ENCODE measurements at regions not wholly inside any gene's neighbourhood (a gene's known extent, or its start where the extent isn't known, plus 50 kb on each side); places are given as distances from the start of the nearest gene placed in this dataset.

- Mint-ChIP-seq H3K9me3 (ENCODE audit: insufficient read depth) (peaks cover 4% of the 10 kb centered on the region), H3K27me3 (ENCODE audit: low read depth) (no peaks in the 10 kb centered on the region), H3K4me3 (no peak overlapping the region), H3K36me3 (ENCODE audit: low read depth) (no peaks in the 10 kb centered on the region), H3K4me1 (ENCODE audit: low read depth) (no peaks in the 10 kb centered on the region), H3K27ac (no peak overlapping the region)
- ATAC-seq (no peak), DNase-seq (no peak)
- ChIA-PET CTCF (no interaction called here), POLR2A (no interaction called here)
These were observed 296.1 kb downstream of the BAMBI start for GRCh38 chr10:28973309-28973972.

GRCh38 chr10:28975891-28976531 is 298.7 kb downstream of the BAMBI start:
- POLR2A ChIA-PET, result no interaction called here
- ATAC-seq (no peak), DNase-seq (no peak)
- no peak overlapping the region for H3K4me3 Mint-ChIP-seq
- CTCF ChIA-PET, result no interaction called here
- H3K36me3 Mint-ChIP-seq (ENCODE audit: low read depth), result no peaks in the 10 kb centered on the region
- H3K4me1 Mint-ChIP-seq (ENCODE audit: low read depth), result no peaks in the 10 kb centered on the region
- no peak overlapping the region for H3K27ac Mint-ChIP-seq
- no peaks in the 10 kb centered on the region for H3K27me3 Mint-ChIP-seq (ENCODE audit: low read depth)
- peaks cover 4% of the 10 kb centered on the region for H3K9me3 Mint-ChIP-seq (ENCODE audit: insufficient read depth)

GRCh38 chr10:28977518-28977917 is 300.2 kb downstream of the BAMBI start:
- CTCF ChIA-PET, result no interaction called here
- POLR2A ChIA-PET, result no interaction called here
- H3K4me1 Mint-ChIP-seq (ENCODE audit: low read depth), result no peaks in the 10 kb centered on the region
- H3K27ac Mint-ChIP-seq, result no peak overlapping the region
- H3K27me3 Mint-ChIP-seq (ENCODE audit: low read depth), result no peaks in the 10 kb centered on the region
- no peaks in the 10 kb centered on the region for H3K36me3 Mint-ChIP-seq (ENCODE audit: low read depth)
- peaks cover 4% of the 10 kb centered on the region for H3K9me3 Mint-ChIP-seq (ENCODE audit: insufficient read depth)
- no peak for ATAC-seq
- no peak for DNase-seq
- H3K4me3 Mint-ChIP-seq, result no peak overlapping the region

GRCh38 chr10:28980264-28980663 is 302.9 kb downstream of the BAMBI start:
- no peak overlapping the region for H3K27ac Mint-ChIP-seq
- H3K4me1 Mint-ChIP-seq (ENCODE audit: low read depth), result peaks cover 2% of the 10 kb centered on the region
- H3K4me3 Mint-ChIP-seq, result no peak overlapping the region
- ChIA-PET CTCF (no interaction called here), POLR2A (no interaction called here)
- H3K36me3 Mint-ChIP-seq (ENCODE audit: low read depth), result no peaks in the 10 kb centered on the region
- DNase-seq (no peak), ATAC-seq (no peak)
- no peaks in the 10 kb centered on the region for H3K27me3 Mint-ChIP-seq (ENCODE audit: low read depth)
- H3K9me3 Mint-ChIP-seq (ENCODE audit: insufficient read depth), result peaks cover 4% of the 10 kb centered on the region

GRCh38 chr10:28981007-28981406 is 303.7 kb downstream of the BAMBI start:
- DNase-seq, result no peak
- no peak for ATAC-seq
- Mint-ChIP-seq H3K36me3 (ENCODE audit: low read depth) (no peaks in the 10 kb centered on the region), H3K27me3 (ENCODE audit: low read depth) (no peaks in the 10 kb centered on the region), H3K4me3 (no peak overlapping the region), H3K9me3 (ENCODE audit: insufficient read depth) (peaks cover 4% of the 10 kb centered on the region), H3K27ac (no peak overlapping the region), H3K4me1 (ENCODE audit: low read depth) (peaks cover 2% of the 10 kb centered on the region)
- ChIA-PET CTCF (no interaction called here), POLR2A (no interaction called here)

GRCh38 chr10:28982974-28983373 is 305.7 kb downstream of the BAMBI start:
- Mint-ChIP-seq H3K27me3 (ENCODE audit: low read depth) (no peaks in the 10 kb centered on the region), H3K4me1 (ENCODE audit: low read depth) (peaks cover 2% of the 10 kb centered on the region), H3K9me3 (ENCODE audit: insufficient read depth) (no peaks in the 10 kb centered on the region), H3K4me3 (no peak overlapping the region), H3K27ac (no peak overlapping the region), H3K36me3 (ENCODE audit: low read depth) (no peaks in the 10 kb centered on the region)
- POLR2A ChIA-PET, result no interaction called here
- no peak for ATAC-seq
- no peak for DNase-seq
- CTCF ChIA-PET, result no interaction called here

- Mint-ChIP-seq H3K9me3 (ENCODE audit: insufficient read depth) (no peaks in the 10 kb centered on the region), H3K36me3 (ENCODE audit: low read depth) (no peaks in the 10 kb centered on the region), H3K27me3 (ENCODE audit: low read depth) (no peaks in the 10 kb centered on the region), H3K4me3 (no peak overlapping the region), H3K4me1 (ENCODE audit: low read depth) (peaks cover 2% of the 10 kb centered on the region), H3K27ac (no peak overlapping the region)
- no peak for DNase-seq
- CTCF ChIA-PET, result no interaction called here
- no peak for ATAC-seq
- POLR2A ChIA-PET, result no interaction called here
These were observed 305.1 kb upstream of the LYZL1 start for GRCh38 chr10:28983799-28984198.

GRCh38 chr10:28984431-28984830 is 304.4 kb upstream of the LYZL1 start:
- ChIA-PET POLR2A (no interaction called here), CTCF (no interaction called here)
- Mint-ChIP-seq H3K27ac (no peak overlapping the region), H3K36me3 (ENCODE audit: low read depth) (no peaks in the 10 kb centered on the region), H3K4me1 (ENCODE audit: low read depth) (peaks cover 2% of the 10 kb centered on the region), H3K9me3 (ENCODE audit: insufficient read depth) (no peaks in the 10 kb centered on the region), H3K4me3 (no peak overlapping the region), H3K27me3 (ENCODE audit: low read depth) (no peaks in the 10 kb centered on the region)
- no peak for ATAC-seq
- no peak for DNase-seq

GRCh38 chr10:28985137-28985885 is 303.6 kb upstream of the LYZL1 start:
- ChIA-PET POLR2A (no interaction called here), CTCF (no interaction called here)
- Mint-ChIP-seq H3K27me3 (ENCODE audit: low read depth) (no peaks in the 10 kb centered on the region), H3K4me3 (no peak overlapping the region), H3K9me3 (ENCODE audit: insufficient read depth) (no peaks in the 10 kb centered on the region), H3K36me3 (ENCODE audit: low read depth) (no peaks in the 10 kb centered on the region), H3K27ac (no peak overlapping the region), H3K4me1 (ENCODE audit: low read depth) (peaks cover 2% of the 10 kb centered on the region)
- DNase-seq, result no peak
- no peak for ATAC-seq

- ChIA-PET CTCF (no interaction called here), POLR2A (no interaction called here)
- H3K27ac Mint-ChIP-seq, result no peak overlapping the region
- no peak overlapping the region for H3K4me3 Mint-ChIP-seq
- DNase-seq (no peak), ATAC-seq (no peak)
- H3K4me1 Mint-ChIP-seq (ENCODE audit: low read depth), result peaks cover 2% of the 10 kb centered on the region
- no peaks in the 10 kb centered on the region for H3K9me3 Mint-ChIP-seq (ENCODE audit: insufficient read depth)
- no peaks in the 10 kb centered on the region for H3K27me3 Mint-ChIP-seq (ENCODE audit: low read depth)
- no peaks in the 10 kb centered on the region for H3K36me3 Mint-ChIP-seq (ENCODE audit: low read depth)
These were observed 302.6 kb upstream of the LYZL1 start for GRCh38 chr10:28986117-28986792.

- no peak overlapping the region for H3K27ac Mint-ChIP-seq
These were observed 302.0 kb upstream of the LYZL1 start for GRCh38 chr10:28986856-28987255.

GRCh38 chr10:28987555-28988320 is 301.1 kb upstream of the LYZL1 start:
- ATAC-seq (no peak), DNase-seq (no peak)
- no peaks in the 10 kb centered on the region for H3K27me3 Mint-ChIP-seq (ENCODE audit: low read depth)
- no peak overlapping the region for H3K27ac Mint-ChIP-seq
- no peaks in the 10 kb centered on the region for H3K9me3 Mint-ChIP-seq (ENCODE audit: insufficient read depth)
- CTCF ChIA-PET, result no interaction called here
- POLR2A ChIA-PET, result no interaction called here
- no peak overlapping the region for H3K4me3 Mint-ChIP-seq
- no peaks in the 10 kb centered on the region for H3K36me3 Mint-ChIP-seq (ENCODE audit: low read depth)
- peaks cover 2% of the 10 kb centered on the region for H3K4me1 Mint-ChIP-seq (ENCODE audit: low read depth)

More at GRCh38 chr10:28986856-28987255, 302.0 kb upstream of the LYZL1 start:
- Mint-ChIP-seq H3K27me3 (ENCODE audit: low read depth) (no peaks in the 10 kb centered on the region), H3K36me3 (ENCODE audit: low read depth) (no peaks in the 10 kb centered on the region), H3K4me1 (ENCODE audit: low read depth) (peaks cover 2% of the 10 kb centered on the region), H3K4me3 (no peak overlapping the region), H3K9me3 (ENCODE audit: insufficient read depth) (no peaks in the 10 kb centered on the region)
- ATAC-seq (no peak), DNase-seq (no peak)
- ChIA-PET CTCF (no interaction called here), POLR2A (no interaction called here)

All from activated CD8-positive, alpha-beta T cell treated with anti-CD3 and anti-CD28 coated beads, Interleukin-2, amount 10 ng/mL, durations not matched to agents 7 days and 5 days (primary cell).